A673 (cell line): ENCODE measurements at regions not wholly inside any gene's neighbourhood (a gene's known extent, or its start where the extent isn't known, plus 50 kb on each side); places are given as distances from the start of the nearest gene placed in this dataset.

Experiments used
- BruUV-seq: library from RNA; stranded (reverse); fragments of 400-500 nt; replicated peaks from 2 replicates; lab custom pipeline; 2021; lab: Mats Ljungman, UMichigan
- CTCF ChIA-PET: fragments of 300-600 bp; sonication (Branson Sonifier 250); formaldehyde crosslinking; loops from one replicate; lab custom pipeline; 2022; ENCODE audit warnings: antibody characterized with exemption; lab: Charles Lee
- POLR2A ChIA-PET: fragments of 300-600 bp; sonication (Branson Sonifier 250); formaldehyde crosslinking; loops from one replicate; lab custom pipeline; 2022; ENCODE audit warnings: antibody characterized with exemption; ENCODE audit not compliant: low non-redundant PET; lab: Charles Lee
- DNase-seq: peaks from one replicate; pipeline ENCODE4 v3.0.0-alpha.2; 2015; ENCODE audit warnings: low spot score
- H3K27ac ChIP-seq: fragments of 200-600 bp; sonication (generic); 2 replicates; pipeline ENCODE4 v1.5.1; 2016; ENCODE audit warnings: mixed run types, low read depth, mild to moderate bottlenecking, mixed read lengths, antibody characterized with exemption, low read length; ENCODE audit not compliant: poor library complexity, severe bottlenecking
- H3K27me3 ChIP-seq: fragments of 200-600 bp; sonication (generic); replicated peaks from 2 replicates; pipeline ENCODE4 v1.6.1; 2017; ENCODE audit warnings: mixed run types, low read depth, mild to moderate bottlenecking, mixed read lengths, antibody characterized with exemption, low read length; ENCODE audit not compliant: insufficient read depth, poor library complexity
- H3K36me3 ChIP-seq: fragments of 200-600 bp; sonication (generic); 2 replicates; pipeline ENCODE4 v1.6.1; 2016; ENCODE audit warnings: mixed run types, mild to moderate bottlenecking, mixed read lengths, antibody characterized with exemption, low read length; ENCODE audit not compliant: insufficient read depth, poor library complexity, severe bottlenecking
- H3K4me1 ChIP-seq: fragments of 200-600 bp; sonication (generic); 2 replicates; pipeline ENCODE4 v1.6.1; 2017; ENCODE audit warnings: mixed run types, mild to moderate bottlenecking, mixed read lengths, antibody characterized with exemption, low read length; ENCODE audit not compliant: insufficient read depth, poor library complexity, severe bottlenecking
- H3K4me3 ChIP-seq: fragments of 200-600 bp; sonication (generic); 2 replicates; pipeline ENCODE4 v1.5.1; 2016; ENCODE audit warnings: low read depth, mixed run types, mild to moderate bottlenecking, mixed read lengths, low read length; ENCODE audit not compliant: poor library complexity, severe bottlenecking
- H3K9me3 ChIP-seq: fragments of 200-600 bp; sonication (generic); 2 replicates; pipeline ENCODE4 v1.6.1; 2016; ENCODE audit warnings: mixed run types, low read depth, mild to moderate bottlenecking, mixed read lengths, antibody characterized with exemption, low read length; ENCODE audit not compliant: poor library complexity, severe bottlenecking
- CTCF ChIP-seq: fragments of 300-800, 200-600 bp; sonication (generic); conservative IDR thresholded peaks from 2 replicates; pipeline ENCODE4 v1.5.1; 2017; ENCODE audit warnings: low read depth, mild to moderate bottlenecking, antibody characterized with exemption, low read length, moderate library complexity, mixed read lengths
- EZH2 ChIP-seq: fragments of 200-600 bp; sonication (generic); IDR thresholded peaks from 2 replicates; pipeline ENCODE4 v1.6.1; 2017; ENCODE audit warnings: borderline replicate concordance, low read depth, mild to moderate bottlenecking, mixed read lengths, antibody characterized with exemption, low read length; ENCODE audit not compliant: poor library complexity, severe bottlenecking
- intact Hi-C: fragments of 100-400 bp; cut with micrococcal nuclease; formaldehyde crosslinking; loops from one replicate; pipeline ENCODE4 v1.10.0; 2022; ENCODE audit not compliant: unreplicated experiment

GRCh38 chr12:115680967-115681366, 596.5 kb downstream of the MED13L start:
- no peaks in the 10 kb centered on the region for H3K9me3 ChIP-seq
- H3K4me1 ChIP-seq, result no peaks in the 10 kb centered on the region
- no peaks in the 10 kb centered on the region for H3K27me3 ChIP-seq
- no TSS peak for BruUV-seq
- CTCF ChIA-PET, result no interaction called here
- H3K4me3 ChIP-seq, result no peak overlapping the region
- H3K36me3 ChIP-seq, result no peaks in the 10 kb centered on the region
- POLR2A ChIA-PET, result no interaction called here
- no peak overlapping the region for H3K27ac ChIP-seq
- TF ChIP-seq EZH2 (no peak), CTCF (no peak)
- intact Hi-C loops, result no loop called here
- DNase-seq, result no peak

GRCh38 chr12:115672506-115673080, 604.9 kb downstream of the MED13L start:
- intact Hi-C loops, result no loop called here
- H3K4me3 ChIP-seq, result no peak overlapping the region
- TF ChIP-seq EZH2, result no peak
- no peak for TF ChIP-seq CTCF
- H3K27me3 ChIP-seq, result no peaks in the 10 kb centered on the region
- no peak for DNase-seq
- no TSS peak for BruUV-seq
- ChIA-PET POLR2A (no interaction called here), CTCF (no interaction called here)
- no peaks in the 10 kb centered on the region for H3K4me1 ChIP-seq
- H3K36me3 ChIP-seq, result no peaks in the 10 kb centered on the region
- H3K9me3 ChIP-seq, result no peaks in the 10 kb centered on the region
- no peak overlapping the region for H3K27ac ChIP-seq

GRCh38 chr12:115672086-115672485, 605.4 kb downstream of the MED13L start:
- intact Hi-C loops, result no loop called here
- DNase-seq, result no peak
- H3K27me3 ChIP-seq, result no peaks in the 10 kb centered on the region
- H3K36me3 ChIP-seq, result no peaks in the 10 kb centered on the region
- H3K27ac ChIP-seq, result no peak overlapping the region
- H3K9me3 ChIP-seq, result no peaks in the 10 kb centered on the region
- CTCF ChIA-PET, result no interaction called here
- no TSS peak for BruUV-seq
- H3K4me1 ChIP-seq, result no peaks in the 10 kb centered on the region
- POLR2A ChIA-PET, result no interaction called here
- TF ChIP-seq EZH2 (no peak), CTCF (no peak)
- H3K4me3 ChIP-seq, result no peak overlapping the region
